Skeletal muscle satellite cell (primary cell): ENCODE measurements at regions not wholly inside any gene's neighbourhood (a gene's known extent, or its start where the extent isn't known, plus 50 kb on each side); places are given as distances from the start of the nearest gene placed in this dataset.
"Not testable (repeated sequence)": the region's sequence is repeated elsewhere in the genome, so short reads cannot be mapped to it uniquely, and the experiment has no call there.

Experiments
- H3K27me3 ChIP-seq: 2 replicates; pipeline ENCODE4 v1.7.0; 2013; ENCODE audit warnings: low read length; ENCODE audit not compliant: control insufficient read depth, insufficient read depth
- H3K36me3 ChIP-seq: 2 replicates; pipeline ENCODE4 v1.7.0; 2013; ENCODE audit warnings: mild to moderate bottlenecking, control low read depth, low read length; ENCODE audit not compliant: insufficient read depth
- H3K4me1 ChIP-seq: 2 replicates; pipeline ENCODE4 v1.7.0; 2013; ENCODE audit warnings: low read length; ENCODE audit not compliant: control insufficient read depth, insufficient read depth
- H3K4me2 ChIP-seq: 2 replicates; pipeline ENCODE4 v1.7.0; 2013; ENCODE audit warnings: mild to moderate bottlenecking, low read length
- H3K4me3 ChIP-seq: 2 replicates; pipeline ENCODE4 v1.7.0; 2013; ENCODE audit warnings: low read length
- H3K9ac ChIP-seq: 2 replicates; pipeline ENCODE4 v1.7.0; 2013; ENCODE audit warnings: mild to moderate bottlenecking, low read depth, low read length, moderate library complexity
- H3K9me3 ChIP-seq: replicated peaks from 2 replicates; pipeline ENCODE4 v1.7.0; 2013; ENCODE audit warnings: mild to moderate bottlenecking, control low read depth, low read length

GRCh38 chr3:87828046-87828445, 230.8 kb downstream of the CGGBP1 start:
- Histone ChIP-seq H3K4me1 (no peaks in the 10 kb centered on the region), H3K9me3 (no peaks in the 10 kb centered on the region), H3K36me3 (no peaks in the 10 kb centered on the region), H3K27me3 (no peaks in the 10 kb centered on the region), H3K9ac (no peak overlapping the region), H3K4me3 (no peak overlapping the region), H3K4me2 (no peak overlapping the region)

- Histone ChIP-seq H3K36me3 (no peaks in the 10 kb centered on the region), H3K9me3 (no peaks in the 10 kb centered on the region), H3K27me3 (no peaks in the 10 kb centered on the region), H3K4me3 (no peak overlapping the region), H3K4me1 (no peaks in the 10 kb centered on the region), H3K4me2 (no peak overlapping the region), H3K9ac (no peak overlapping the region)
Measured at GRCh38 chr3:87822563-87822962, 236.2 kb downstream of the CGGBP1 start.

- H3K27me3 ChIP-seq, H3K36me3 ChIP-seq, H3K4me1 ChIP-seq, H3K4me3 ChIP-seq, H3K9ac ChIP-seq, H3K4me2 ChIP-seq, H3K9me3 ChIP-seq: not testable (repeated sequence)
Measured at GRCh38 chr3:87813503-87813902, 245.3 kb downstream of the CGGBP1 start.

GRCh38 chr3:87811953-87812352, 246.9 kb downstream of the CGGBP1 start:
- H3K27me3 ChIP-seq: no peaks in the 10 kb centered on the region
- H3K4me1 ChIP-seq: no peaks in the 10 kb centered on the region

GRCh38 chr3:87810452-87811016, 248.3 kb downstream of the CGGBP1 start:
- Histone ChIP-seq H3K4me3 (no peak overlapping the region), H3K9ac (no peak overlapping the region), H3K4me2 (no peak overlapping the region), H3K27me3 (no peaks in the 10 kb centered on the region), H3K4me1 (no peaks in the 10 kb centered on the region), H3K36me3 (no peaks in the 10 kb centered on the region), H3K9me3 (no peaks in the 10 kb centered on the region)

More at GRCh38 chr3:87811953-87812352, 246.9 kb downstream of the CGGBP1 start:
- Histone ChIP-seq H3K4me2 (no peak overlapping the region), H3K4me3 (no peak overlapping the region), H3K9ac (no peak overlapping the region), H3K9me3 (no peaks in the 10 kb centered on the region), H3K36me3 (no peaks in the 10 kb centered on the region)

- Histone ChIP-seq H3K9me3 (no peaks in the 10 kb centered on the region), H3K4me2 (no peak overlapping the region), H3K4me3 (no peak overlapping the region), H3K4me1 (no peaks in the 10 kb centered on the region), H3K36me3 (no peaks in the 10 kb centered on the region), H3K27me3 (peaks cover 4% of the 10 kb centered on the region), H3K9ac (no peak overlapping the region)
Measured at GRCh38 chr3:87805670-87806069, 253.1 kb downstream of the CGGBP1 start.

GRCh38 chr3:87801409-87801808, 257.4 kb downstream of the CGGBP1 start:
- no peaks in the 10 kb centered on the region for H3K36me3 ChIP-seq
- H3K4me1 ChIP-seq: no peaks in the 10 kb centered on the region
- no peaks in the 10 kb centered on the region for H3K9me3 ChIP-seq
- no peak overlapping the region for H3K9ac ChIP-seq
- no peak overlapping the region for H3K4me3 ChIP-seq
- H3K4me2 ChIP-seq: no peak overlapping the region
- H3K27me3 ChIP-seq: peaks cover 6% of the 10 kb centered on the region

GRCh38 chr3:87800516-87800915, 258.3 kb downstream of the CGGBP1 start:
- no peaks in the 10 kb centered on the region for H3K4me1 ChIP-seq
- H3K4me3 ChIP-seq: no peak overlapping the region
- peaks cover 10% of the 10 kb centered on the region for H3K27me3 ChIP-seq
- H3K9me3 ChIP-seq: no peaks in the 10 kb centered on the region
- H3K9ac ChIP-seq: no peak overlapping the region
- H3K4me2 ChIP-seq: no peak overlapping the region
- no peaks in the 10 kb centered on the region for H3K36me3 ChIP-seq

GRCh38 chr3:87798567-87798947, 260.2 kb downstream of the CGGBP1 start:
- Histone ChIP-seq H3K9ac (no peak overlapping the region), H3K4me1 (no peaks in the 10 kb centered on the region), H3K9me3 (no peaks in the 10 kb centered on the region), H3K36me3 (no peaks in the 10 kb centered on the region), H3K4me3 (no peak overlapping the region), H3K27me3 (peaks cover 20% of the 10 kb centered on the region), H3K4me2 (no peak overlapping the region)

- no peak overlapping the region for H3K4me2 ChIP-seq
- no peak overlapping the region for H3K9ac ChIP-seq
- H3K36me3 ChIP-seq: no peaks in the 10 kb centered on the region
- peaks cover 1% of the 10 kb centered on the region for H3K4me1 ChIP-seq
- peaks cover 26% of the 10 kb centered on the region for H3K27me3 ChIP-seq
- H3K9me3 ChIP-seq: no peaks in the 10 kb centered on the region
- no peak overlapping the region for H3K4me3 ChIP-seq
Measured at GRCh38 chr3:87797872-87798566, 260.8 kb downstream of the CGGBP1 start.

GRCh38 chr3:87796843-87797185, 262.0 kb downstream of the CGGBP1 start:
- peaks cover 33% of the 10 kb centered on the region for H3K27me3 ChIP-seq
- H3K9ac ChIP-seq: no peak overlapping the region
- no peaks in the 10 kb centered on the region for H3K9me3 ChIP-seq
- H3K4me1 ChIP-seq: peaks cover 8% of the 10 kb centered on the region
- no peak overlapping the region for H3K4me3 ChIP-seq
- no peak overlapping the region for H3K4me2 ChIP-seq
- H3K36me3 ChIP-seq: no peaks in the 10 kb centered on the region

GRCh38 chr3:87796137-87796842, 262.5 kb downstream of the CGGBP1 start:
- peaks cover 8% of the 10 kb centered on the region for H3K4me1 ChIP-seq
- no peaks in the 10 kb centered on the region for H3K36me3 ChIP-seq
- H3K4me3 ChIP-seq: no peak overlapping the region
- H3K27me3 ChIP-seq: peaks cover 34% of the 10 kb centered on the region
- H3K4me2 ChIP-seq: no peak overlapping the region
- no peak overlapping the region for H3K9ac ChIP-seq
- H3K9me3 ChIP-seq: no peaks in the 10 kb centered on the region
